ENCODE measurements at regions not wholly inside any gene's neighbourhood (a gene's known extent, or its start where the extent isn't known, plus 50 kb on each side); places are given as distances from the start of the nearest gene placed in this dataset.

DNA sequence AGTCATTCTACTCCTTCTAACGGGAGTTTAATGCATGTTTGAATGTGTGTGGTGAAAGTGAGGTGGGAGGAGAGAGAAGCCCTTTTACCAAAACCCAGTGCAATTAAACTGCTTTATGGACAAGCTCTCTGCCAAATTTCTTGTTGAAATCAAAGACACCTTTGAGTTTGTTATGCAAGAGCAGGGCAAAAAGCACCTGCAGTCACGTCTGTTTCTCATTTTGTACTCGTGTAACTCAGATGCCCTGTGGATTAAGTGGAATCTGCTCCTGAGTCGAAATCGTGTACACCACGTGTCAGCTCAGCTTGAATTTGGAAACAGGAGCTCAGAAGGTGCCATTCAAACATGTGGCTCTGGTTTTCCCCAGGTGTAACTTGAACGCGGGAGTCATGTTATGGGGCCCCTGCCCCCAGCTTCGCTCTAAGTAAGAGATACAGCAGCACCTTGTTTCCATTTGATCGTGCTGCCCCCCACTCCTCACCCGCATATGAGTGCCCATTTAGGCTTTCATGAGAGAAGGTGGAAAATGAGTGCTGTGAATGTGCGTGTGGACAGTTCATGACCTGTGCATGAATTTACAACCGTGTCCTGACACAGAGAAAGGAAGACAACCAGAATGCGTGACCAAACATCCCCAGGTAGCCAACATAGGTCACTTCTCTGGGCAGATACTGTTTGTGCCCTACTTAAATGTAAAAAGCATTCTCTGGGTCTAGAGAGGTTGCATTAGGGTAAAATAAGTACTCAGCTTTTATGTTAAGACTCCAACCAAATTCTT, 347.0 kb upstream of the SLC30A5 start:
- TF ChIP-seq MYC (IDR thresholded peaks at IDR 0.05; ENCODE audit: low read depth, low read length) (no peak), POLR2A (IDR thresholded peaks at IDR 0.05; ENCODE audit: extremely low read depth, insufficient read length) (no peak)
- TF ChIP-seq, protein P1, sequence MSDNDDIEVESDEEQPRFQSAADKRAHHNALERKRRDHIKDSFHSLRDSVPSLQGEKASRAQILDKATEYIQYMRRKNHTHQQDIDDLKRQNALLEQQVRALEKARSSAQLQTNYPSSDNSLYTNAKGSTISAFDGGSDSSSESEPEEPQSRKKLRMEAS (IDR thresholded peaks at IDR 0.05; ENCODE audit: low read depth, low read length): no peak
- TF ChIP-seq, protein P2, sequence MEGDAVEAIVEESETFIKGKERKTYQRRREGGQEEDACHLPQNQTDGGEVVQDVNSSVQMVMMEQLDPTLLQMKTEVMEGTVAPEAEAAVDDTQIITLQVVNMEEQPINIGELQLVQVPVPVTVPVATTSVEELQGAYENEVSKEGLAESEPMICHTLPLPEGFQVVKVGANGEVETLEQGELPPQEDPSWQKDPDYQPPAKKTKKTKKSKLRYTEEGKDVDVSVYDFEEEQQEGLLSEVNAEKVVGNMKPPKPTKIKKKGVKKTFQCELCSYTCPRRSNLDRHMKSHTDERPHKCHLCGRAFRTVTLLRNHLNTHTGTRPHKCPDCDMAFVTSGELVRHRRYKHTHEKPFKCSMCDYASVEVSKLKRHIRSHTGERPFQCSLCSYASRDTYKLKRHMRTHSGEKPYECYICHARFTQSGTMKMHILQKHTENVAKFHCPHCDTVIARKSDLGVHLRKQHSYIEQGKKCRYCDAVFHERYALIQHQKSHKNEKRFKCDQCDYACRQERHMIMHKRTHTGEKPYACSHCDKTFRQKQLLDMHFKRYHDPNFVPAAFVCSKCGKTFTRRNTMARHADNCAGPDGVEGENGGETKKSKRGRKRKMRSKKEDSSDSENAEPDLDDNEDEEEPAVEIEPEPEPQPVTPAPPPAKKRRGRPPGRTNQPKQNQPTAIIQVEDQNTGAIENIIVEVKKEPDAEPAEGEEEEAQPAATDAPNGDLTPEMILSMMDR (IDR thresholded peaks at IDR 0.05; ENCODE audit: low read depth, low read length): no peak
- H3K4me3 ChIP-seq (ENCODE audit: low read depth, low read length): no peak overlapping the region
- no peak for DNase-seq (ENCODE audit: low read depth)

DNA sequence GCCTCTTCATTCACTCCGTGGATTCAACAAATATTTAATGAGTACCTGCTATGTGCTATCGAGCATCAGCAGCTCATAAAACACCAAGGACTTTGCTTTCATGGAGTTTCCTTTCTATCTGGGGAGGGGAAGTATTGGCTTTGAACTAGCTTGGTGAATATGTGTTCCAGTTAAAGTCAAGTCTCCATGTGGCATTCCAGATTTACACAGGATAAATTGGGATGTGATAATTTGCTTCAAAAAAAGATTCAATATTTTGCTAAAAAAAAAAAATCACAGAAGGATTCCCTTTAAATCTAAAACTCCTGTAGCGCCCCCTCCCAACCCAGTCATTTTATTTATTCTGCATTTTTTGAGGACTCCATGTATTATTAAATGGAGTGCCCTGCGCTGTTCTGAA, 346.3 kb upstream of the SLC30A5 start:
- H3K4me3 ChIP-seq (ENCODE audit: low read depth, low read length): no peak overlapping the region
- DNase-seq (ENCODE audit: low read depth): no peak
- TF ChIP-seq, protein P1 (IDR thresholded peaks at IDR 0.05; ENCODE audit: low read depth, low read length): no peak
- no peak for TF ChIP-seq MYC (IDR thresholded peaks at IDR 0.05; ENCODE audit: low read depth, low read length)
- no peak for TF ChIP-seq POLR2A (IDR thresholded peaks at IDR 0.05; ENCODE audit: extremely low read depth, insufficient read length)
- TF ChIP-seq, protein P2 (IDR thresholded peaks at IDR 0.05; ENCODE audit: low read depth, low read length): no peak

DNA sequence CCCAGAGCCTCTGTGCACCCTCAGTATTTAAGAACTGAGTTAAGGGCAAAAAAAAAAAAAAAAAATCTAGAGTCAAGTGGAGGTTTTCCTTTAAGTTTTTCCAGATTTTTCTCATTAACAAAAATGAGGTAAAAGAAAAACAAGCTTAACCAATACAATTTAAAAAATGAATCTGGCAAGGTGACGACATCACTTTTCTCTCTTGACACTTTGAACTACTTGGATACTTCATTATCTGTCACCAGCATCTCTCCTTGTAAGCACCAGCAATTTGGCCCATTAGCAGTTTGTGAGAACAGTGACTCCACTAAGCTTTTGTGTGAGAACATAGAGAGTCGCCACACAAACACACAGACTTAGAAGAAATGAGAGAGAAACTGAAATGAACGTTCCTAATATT, 345.7 kb upstream of the SLC30A5 start:
- TF ChIP-seq, protein P2 (IDR thresholded peaks at IDR 0.05; ENCODE audit: low read depth, low read length): no peak
- TF ChIP-seq, protein P1 (IDR thresholded peaks at IDR 0.05; ENCODE audit: low read depth, low read length): no peak
- TF ChIP-seq POLR2A (IDR thresholded peaks at IDR 0.05; ENCODE audit: extremely low read depth, insufficient read length): no peak
- no peak for TF ChIP-seq MYC (IDR thresholded peaks at IDR 0.05; ENCODE audit: low read depth, low read length)
- no peak for DNase-seq (ENCODE audit: low read depth)
- H3K4me3 ChIP-seq (ENCODE audit: low read depth, low read length): no peak overlapping the region

DNA sequence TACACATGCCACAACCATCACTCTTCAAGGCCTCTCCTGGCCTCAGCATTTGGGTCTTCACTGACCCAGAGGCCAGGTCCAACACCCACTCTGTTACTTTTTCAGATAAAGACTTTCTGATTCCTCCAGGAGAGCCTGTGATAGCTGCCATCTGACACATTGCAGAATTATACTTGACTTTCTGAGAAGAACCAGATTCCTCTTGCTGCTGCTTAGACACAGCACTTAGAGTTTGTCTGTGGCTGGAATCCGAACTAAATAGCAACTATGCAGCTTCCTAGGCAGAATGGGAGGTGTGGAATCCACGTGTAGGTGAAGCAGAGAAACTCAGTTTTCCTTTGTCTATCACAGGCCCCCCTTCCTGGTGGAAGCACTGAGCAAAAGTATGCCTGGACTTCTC, 344.7 kb upstream of the SLC30A5 start:
- TF ChIP-seq MYC (IDR thresholded peaks at IDR 0.05; ENCODE audit: low read depth, low read length) (no peak), POLR2A (IDR thresholded peaks at IDR 0.05; ENCODE audit: extremely low read depth, insufficient read length) (no peak)
- TF ChIP-seq, protein P2 (IDR thresholded peaks at IDR 0.05; ENCODE audit: low read depth, low read length): no peak
- TF ChIP-seq, protein P1 (IDR thresholded peaks at IDR 0.05; ENCODE audit: low read depth, low read length): no peak
- no peak overlapping the region for H3K4me3 ChIP-seq (ENCODE audit: low read depth, low read length)
- no peak for DNase-seq (ENCODE audit: low read depth)

DNA sequence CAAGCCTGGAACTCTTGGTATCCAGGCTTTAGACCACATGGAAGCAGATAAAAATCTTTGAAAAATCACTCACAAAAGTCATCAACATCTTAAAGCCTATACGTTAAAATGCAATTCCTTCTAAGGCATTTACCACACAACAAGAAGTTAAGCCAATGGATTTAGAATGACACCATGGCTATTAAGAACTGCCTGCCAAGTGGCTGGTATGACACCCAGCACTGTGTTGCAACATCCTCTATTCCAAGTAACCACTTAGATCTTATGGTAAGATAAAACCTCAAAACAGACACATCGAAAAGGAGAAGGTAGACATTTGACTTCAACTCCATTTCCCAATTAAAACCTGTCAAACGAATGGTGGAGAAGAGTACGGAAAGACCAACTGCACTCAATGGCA, 344.2 kb upstream of the SLC30A5 start:
- DNase-seq (ENCODE audit: low read depth): peak; percentile 76
- no peak overlapping the region for H3K4me3 ChIP-seq (ENCODE audit: low read depth, low read length)
- TF ChIP-seq, protein P1 (IDR thresholded peaks at IDR 0.05; ENCODE audit: low read depth, low read length): no peak
- TF ChIP-seq POLR2A (IDR thresholded peaks at IDR 0.05; ENCODE audit: extremely low read depth, insufficient read length): no peak
- no peak for TF ChIP-seq MYC (IDR thresholded peaks at IDR 0.05; ENCODE audit: low read depth, low read length)
- TF ChIP-seq, protein P2 (IDR thresholded peaks at IDR 0.05; ENCODE audit: low read depth, low read length): no peak
